ENCODE measurements at regions not wholly inside any gene's neighbourhood (a gene's known extent, or its start where the extent isn't known, plus 50 kb on each side); places are given as distances from the start of the nearest gene placed in this dataset.

GRCh38 chr16:5328546-5328945 is 231.0 kb upstream of the EEF2KMT start:
- Histone ChIP-seq H3K27me3 (ENCODE audit: control insufficient read depth, insufficient read depth, low read length, poor library complexity, severe bottlenecking) (no peaks in the 10 kb centered on the region), H3K4me1 (ENCODE audit: control insufficient read depth, insufficient read depth, low read length) (no peaks in the 10 kb centered on the region), H3K27ac (ENCODE audit: insufficient read depth, low read depth, low read length, poor library complexity, severe bottlenecking) (no peak overlapping the region), H3K9me3 (ENCODE audit: control insufficient read depth, low read length) (no peaks in the 10 kb centered on the region), H3K4me3 (ENCODE audit: insufficient read depth, low read depth, low read length) (no peak overlapping the region), H3K36me3 (ENCODE audit: control insufficient read depth, insufficient read depth, low read length) (no peaks in the 10 kb centered on the region)
- 87 to 92% methylated on average over 5 of the region's 5 CpGs for WGBS, 2 experiments

GRCh38 chr16:5326395-5326794 is 228.8 kb upstream of the EEF2KMT start:
- Histone ChIP-seq H3K4me3 (ENCODE audit: insufficient read depth, low read depth, low read length) (no peak overlapping the region), H3K27me3 (ENCODE audit: control insufficient read depth, insufficient read depth, low read length, poor library complexity, severe bottlenecking) (no peaks in the 10 kb centered on the region), H3K9me3 (ENCODE audit: control insufficient read depth, low read length) (no peaks in the 10 kb centered on the region), H3K27ac (ENCODE audit: insufficient read depth, low read depth, low read length, poor library complexity, severe bottlenecking) (no peak overlapping the region), H3K36me3 (ENCODE audit: control insufficient read depth, insufficient read depth, low read length) (no peaks in the 10 kb centered on the region), H3K4me1 (ENCODE audit: control insufficient read depth, insufficient read depth, low read length) (no peaks in the 10 kb centered on the region)
- WGBS, 2 experiments: 95 to 100% methylated on average over 3 of the region's 3 CpGs

GRCh38 chr16:5325932-5326331 is 228.3 kb upstream of the EEF2KMT start:
- no peaks in the 10 kb centered on the region for H3K9me3 ChIP-seq (ENCODE audit: control insufficient read depth, low read length)
- no peaks in the 10 kb centered on the region for H3K36me3 ChIP-seq (ENCODE audit: control insufficient read depth, insufficient read depth, low read length)
- H3K4me1 ChIP-seq (ENCODE audit: control insufficient read depth, insufficient read depth, low read length): no peaks in the 10 kb centered on the region
- 84 to 93% methylated on average over 3 of the region's 4 CpGs for WGBS, 2 experiments
- no peaks in the 10 kb centered on the region for H3K27me3 ChIP-seq (ENCODE audit: control insufficient read depth, insufficient read depth, low read length, poor library complexity, severe bottlenecking)
- H3K27ac ChIP-seq (ENCODE audit: insufficient read depth, low read depth, low read length, poor library complexity, severe bottlenecking): no peak overlapping the region
- H3K4me3 ChIP-seq (ENCODE audit: insufficient read depth, low read depth, low read length): no peak overlapping the region

- no peaks in the 10 kb centered on the region for H3K27me3 ChIP-seq (ENCODE audit: control insufficient read depth, insufficient read depth, low read length, poor library complexity, severe bottlenecking)
These were observed 225.9 kb upstream of the EEF2KMT start for GRCh38 chr16:5323284-5324141.

GRCh38 chr16:5321930-5322329 is 224.3 kb upstream of the EEF2KMT start:
- Histone ChIP-seq H3K27ac (ENCODE audit: insufficient read depth, low read depth, low read length, poor library complexity, severe bottlenecking) (no peak overlapping the region), H3K9me3 (ENCODE audit: control insufficient read depth, low read length) (no peaks in the 10 kb centered on the region), H3K36me3 (ENCODE audit: control insufficient read depth, insufficient read depth, low read length) (no peaks in the 10 kb centered on the region), H3K4me3 (ENCODE audit: insufficient read depth, low read depth, low read length) (no peak overlapping the region), H3K4me1 (ENCODE audit: control insufficient read depth, insufficient read depth, low read length) (no peaks in the 10 kb centered on the region), H3K27me3 (ENCODE audit: control insufficient read depth, insufficient read depth, low read length, poor library complexity, severe bottlenecking) (no peaks in the 10 kb centered on the region)
- WGBS, 2 experiments: 90 to 96% methylated on average over 4 of the region's 4 CpGs

More at GRCh38 chr16:5323284-5324141, 225.9 kb upstream of the EEF2KMT start:
- no peaks in the 10 kb centered on the region for H3K4me1 ChIP-seq (ENCODE audit: control insufficient read depth, insufficient read depth, low read length)
- H3K36me3 ChIP-seq (ENCODE audit: control insufficient read depth, insufficient read depth, low read length): no peaks in the 10 kb centered on the region
- H3K9me3 ChIP-seq (ENCODE audit: control insufficient read depth, low read length): no peaks in the 10 kb centered on the region
- H3K4me3 ChIP-seq (ENCODE audit: insufficient read depth, low read depth, low read length): no peak overlapping the region
- H3K27ac ChIP-seq (ENCODE audit: insufficient read depth, low read depth, low read length, poor library complexity, severe bottlenecking): no peak overlapping the region
- 38 to 44% methylated on average over 15 of the region's 15 CpGs for WGBS, 2 experiments

- Histone ChIP-seq H3K9me3 (ENCODE audit: control insufficient read depth, low read length) (no peaks in the 10 kb centered on the region), H3K27ac (ENCODE audit: insufficient read depth, low read depth, low read length, poor library complexity, severe bottlenecking) (no peak overlapping the region), H3K36me3 (ENCODE audit: control insufficient read depth, insufficient read depth, low read length) (no peaks in the 10 kb centered on the region), H3K4me3 (ENCODE audit: insufficient read depth, low read depth, low read length) (no peak overlapping the region), H3K4me1 (ENCODE audit: control insufficient read depth, insufficient read depth, low read length) (no peaks in the 10 kb centered on the region), H3K27me3 (ENCODE audit: control insufficient read depth, insufficient read depth, low read length, poor library complexity, severe bottlenecking) (no peaks in the 10 kb centered on the region)
- 95 to 97% methylated on average over 2 of the region's 2 CpGs for WGBS, 2 experiments
These were observed 222.2 kb upstream of the EEF2KMT start for GRCh38 chr16:5319799-5320198.

- Histone ChIP-seq H3K4me3 (ENCODE audit: insufficient read depth, low read depth, low read length) (no peak overlapping the region), H3K36me3 (ENCODE audit: control insufficient read depth, insufficient read depth, low read length) (no peaks in the 10 kb centered on the region), H3K4me1 (ENCODE audit: control insufficient read depth, insufficient read depth, low read length) (no peaks in the 10 kb centered on the region), H3K27ac (ENCODE audit: insufficient read depth, low read depth, low read length, poor library complexity, severe bottlenecking) (no peak overlapping the region), H3K27me3 (ENCODE audit: control insufficient read depth, insufficient read depth, low read length, poor library complexity, severe bottlenecking) (no peaks in the 10 kb centered on the region), H3K9me3 (ENCODE audit: control insufficient read depth, low read length) (no peaks in the 10 kb centered on the region)
- 87 to 91% methylated on average over 5 of the region's 5 CpGs for WGBS, 2 experiments
These were observed 218.3 kb upstream of the EEF2KMT start for GRCh38 chr16:5315914-5316313.

GRCh38 chr16:5314377-5314776 is 216.8 kb upstream of the EEF2KMT start:
- Histone ChIP-seq H3K4me1 (ENCODE audit: control insufficient read depth, insufficient read depth, low read length) (no peaks in the 10 kb centered on the region), H3K27me3 (ENCODE audit: control insufficient read depth, insufficient read depth, low read length, poor library complexity, severe bottlenecking) (no peaks in the 10 kb centered on the region), H3K36me3 (ENCODE audit: control insufficient read depth, insufficient read depth, low read length) (no peaks in the 10 kb centered on the region), H3K9me3 (ENCODE audit: control insufficient read depth, low read length) (no peaks in the 10 kb centered on the region), H3K4me3 (ENCODE audit: insufficient read depth, low read depth, low read length) (no peak overlapping the region), H3K27ac (ENCODE audit: insufficient read depth, low read depth, low read length, poor library complexity, severe bottlenecking) (no peak overlapping the region)
- WGBS, 2 experiments: 91 to 92% methylated on average over 4 of the region's 4 CpGs

GRCh38 chr16:5309946-5310611 is 212.5 kb upstream of the EEF2KMT start:
- no peaks in the 10 kb centered on the region for H3K9me3 ChIP-seq (ENCODE audit: control insufficient read depth, low read length)
- no peaks in the 10 kb centered on the region for H3K27me3 ChIP-seq (ENCODE audit: control insufficient read depth, insufficient read depth, low read length, poor library complexity, severe bottlenecking)
- H3K4me3 ChIP-seq (ENCODE audit: insufficient read depth, low read depth, low read length): no peak overlapping the region
- 82 to 92% methylated on average over 4 of the region's 4 CpGs for WGBS, 2 experiments
- no peaks in the 10 kb centered on the region for H3K36me3 ChIP-seq (ENCODE audit: control insufficient read depth, insufficient read depth, low read length)
- no peak overlapping the region for H3K27ac ChIP-seq (ENCODE audit: insufficient read depth, low read depth, low read length, poor library complexity, severe bottlenecking)
- H3K4me1 ChIP-seq (ENCODE audit: control insufficient read depth, insufficient read depth, low read length): no peaks in the 10 kb centered on the region

- 92 to 95% methylated on average over 4 of the region's 4 CpGs for WGBS, 2 experiments
- Histone ChIP-seq H3K27ac (ENCODE audit: insufficient read depth, low read depth, low read length, poor library complexity, severe bottlenecking) (no peak overlapping the region), H3K36me3 (ENCODE audit: control insufficient read depth, insufficient read depth, low read length) (no peaks in the 10 kb centered on the region), H3K4me3 (ENCODE audit: insufficient read depth, low read depth, low read length) (no peak overlapping the region), H3K9me3 (ENCODE audit: control insufficient read depth, low read length) (no peaks in the 10 kb centered on the region), H3K27me3 (ENCODE audit: control insufficient read depth, insufficient read depth, low read length, poor library complexity, severe bottlenecking) (no peaks in the 10 kb centered on the region), H3K4me1 (ENCODE audit: control insufficient read depth, insufficient read depth, low read length) (no peaks in the 10 kb centered on the region)
These were observed 207.4 kb upstream of the EEF2KMT start for GRCh38 chr16:5305023-5305422.
